RWPE1 (cell line): ENCODE measurements at regions not wholly inside any gene's neighbourhood (a gene's known extent, or its start where the extent isn't known, plus 50 kb on each side); places are given as distances from the start of the nearest gene placed in this dataset.

Source experiments
- CTCF ChIA-PET: fragments of 350-600 bp; sonication (Branson Sonifier 250); formaldehyde crosslinking; extraction: SDS; loops from one replicate; lab custom pipeline; 2021; lab: Yijun Ruan, JAX
- POLR2A ChIA-PET: fragments of 400-600 bp; formaldehyde crosslinking; extraction: SDS; loops from one replicate; lab custom pipeline; 2020; ENCODE audit warnings: antibody characterized with exemption; ENCODE audit not compliant: low non-redundant PET; lab: Yijun Ruan, JAX
- DNase-seq: peaks from one replicate; pipeline ENCODE4 v3.0.0; 2012; ENCODE audit warnings: low spot score
- H3K27ac ChIP-seq: fragments of 450-650 bp; 2 replicates; pipeline ENCODE4 v1.5.1; 2017
- CTCF ChIP-seq: fragments of 450-650 bp; conservative IDR thresholded peaks from 2 replicates; pipeline ENCODE4 v1.5.1; 2017; ENCODE audit warnings: low read depth, mild to moderate bottlenecking

- H3K27ac ChIP-seq: no peak overlapping the region
- CTCF ChIA-PET: interaction anchor here (0.6 kb wide), 1 partner anchor 1618 kb away, joined by 3 read pairs; no protein-coding TSS in a partner anchor
- POLR2A ChIA-PET: no interaction called here
- no peak for DNase-seq
- TF ChIP-seq CTCF: no peak
Observed at GRCh38 chr20:37464611-37465010, 56.4 kb upstream of the NNAT start.
